Neural progenitor cell (in vitro differentiated cells): ENCODE measurements at regions not wholly inside any gene's neighbourhood (a gene's known extent, or its start where the extent isn't known, plus 50 kb on each side); places are given as distances from the start of the nearest gene placed in this dataset.

Experiments
- CTCF ChIP-seq: fragments of 200-600 bp; sonication (generic); IDR thresholded peaks from 2 replicates; pipeline ENCODE4 v1.5.1; 2017; ENCODE audit warnings: antibody characterized with exemption, mild to moderate bottlenecking
- EZH2phosphoT487 ChIP-seq: fragments of 200-600 bp; sonication (generic); IDR thresholded peaks from 2 replicates; pipeline ENCODE4 v1.6.1; 2017; ENCODE audit warnings: antibody characterized with exemption

DNA sequence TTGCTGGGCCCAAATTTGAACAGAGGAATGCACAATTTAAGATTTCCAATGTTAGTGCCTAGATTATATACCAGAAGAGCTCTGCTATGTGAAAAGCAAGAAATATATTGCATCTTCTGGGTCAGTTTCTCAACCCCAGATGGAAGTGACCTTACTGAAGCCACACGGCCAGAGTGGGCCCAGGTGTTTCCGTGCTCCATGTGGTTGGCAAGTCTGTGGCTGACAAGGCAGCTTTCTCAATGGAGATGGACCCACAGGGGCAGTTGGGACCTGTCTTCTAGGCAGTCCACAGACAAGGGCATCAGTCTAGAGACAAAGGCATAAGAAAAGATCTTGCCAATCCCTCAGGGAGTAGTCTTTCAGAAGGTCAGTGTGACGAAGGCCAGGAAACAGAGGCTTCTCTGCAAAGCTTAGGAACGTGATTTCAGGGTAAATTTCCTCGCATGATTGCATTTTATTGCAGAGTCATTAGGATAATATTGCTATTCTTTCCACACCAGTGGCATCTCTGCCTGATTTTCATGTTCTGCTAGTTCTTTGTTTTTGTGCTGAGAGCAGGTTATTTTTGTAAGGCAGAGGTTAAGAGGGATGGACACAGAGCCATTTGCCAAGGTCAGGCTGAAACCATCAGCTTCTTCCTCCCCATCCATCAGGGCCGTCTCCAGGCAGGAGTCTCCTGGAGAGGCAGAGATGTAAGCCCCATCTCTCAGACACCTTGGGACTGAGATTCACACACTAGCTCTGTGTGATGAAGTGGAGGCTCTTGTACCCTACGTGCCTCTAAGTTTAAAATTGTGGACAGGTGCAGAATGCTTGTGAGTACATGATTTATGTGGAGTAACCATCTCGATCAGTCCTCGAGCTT, 202.1 kb downstream of the ANKRD30B start:
- TF ChIP-seq CTCF (no peak), EZH2phosphoT487 (no peak)
